ENCODE measurements at regions not wholly inside any gene's neighbourhood (a gene's known extent, or its start where the extent isn't known, plus 50 kb on each side); places are given as distances from the start of the nearest gene placed in this dataset.

DNA sequence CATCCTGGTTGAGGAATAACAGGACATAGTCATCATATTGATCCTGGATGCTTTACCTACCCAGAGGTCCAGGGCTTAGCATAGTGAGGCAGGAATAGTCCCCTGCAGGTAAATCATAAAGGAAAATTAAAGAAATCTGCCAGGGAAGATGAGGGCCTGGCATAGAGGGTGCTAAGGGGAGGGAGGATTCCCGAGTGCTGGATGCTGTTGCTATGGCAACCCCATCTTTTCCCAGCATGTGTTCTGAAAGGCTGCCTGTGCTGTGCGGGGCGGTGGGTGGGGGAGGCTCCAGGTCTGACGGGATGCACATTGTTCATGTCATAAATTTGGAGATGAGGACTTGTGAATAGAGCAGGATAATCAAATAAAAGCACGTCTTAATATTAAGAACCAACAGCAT lies 212.6 kb upstream of the PCSK2 start:
- Mint-ChIP-seq H3K27me3 (ENCODE audit: unreplicated experiment) (peaks cover 8% of the 10 kb centered on the region), H3K4me3 (ENCODE audit: unreplicated experiment) (no peak overlapping the region), H3K36me3 (ENCODE audit: unreplicated experiment) (no peaks in the 10 kb centered on the region), H3K9me3 (ENCODE audit: unreplicated experiment) (no peaks in the 10 kb centered on the region), H3K27ac (ENCODE audit: unreplicated experiment) (no peak overlapping the region), H3K4me1 (ENCODE audit: unreplicated experiment) (no peaks in the 10 kb centered on the region)
- DNase-seq (ENCODE audit: extremely low spot score, unreplicated experiment), result no peak
- TF ChIP-seq, protein P1, sequence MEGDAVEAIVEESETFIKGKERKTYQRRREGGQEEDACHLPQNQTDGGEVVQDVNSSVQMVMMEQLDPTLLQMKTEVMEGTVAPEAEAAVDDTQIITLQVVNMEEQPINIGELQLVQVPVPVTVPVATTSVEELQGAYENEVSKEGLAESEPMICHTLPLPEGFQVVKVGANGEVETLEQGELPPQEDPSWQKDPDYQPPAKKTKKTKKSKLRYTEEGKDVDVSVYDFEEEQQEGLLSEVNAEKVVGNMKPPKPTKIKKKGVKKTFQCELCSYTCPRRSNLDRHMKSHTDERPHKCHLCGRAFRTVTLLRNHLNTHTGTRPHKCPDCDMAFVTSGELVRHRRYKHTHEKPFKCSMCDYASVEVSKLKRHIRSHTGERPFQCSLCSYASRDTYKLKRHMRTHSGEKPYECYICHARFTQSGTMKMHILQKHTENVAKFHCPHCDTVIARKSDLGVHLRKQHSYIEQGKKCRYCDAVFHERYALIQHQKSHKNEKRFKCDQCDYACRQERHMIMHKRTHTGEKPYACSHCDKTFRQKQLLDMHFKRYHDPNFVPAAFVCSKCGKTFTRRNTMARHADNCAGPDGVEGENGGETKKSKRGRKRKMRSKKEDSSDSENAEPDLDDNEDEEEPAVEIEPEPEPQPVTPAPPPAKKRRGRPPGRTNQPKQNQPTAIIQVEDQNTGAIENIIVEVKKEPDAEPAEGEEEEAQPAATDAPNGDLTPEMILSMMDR (IDR thresholded peaks at IDR 0.05), result no peak

- no peak for DNase-seq (ENCODE audit: extremely low spot score, unreplicated experiment)
- Mint-ChIP-seq H3K36me3 (ENCODE audit: unreplicated experiment) (no peaks in the 10 kb centered on the region), H3K4me1 (ENCODE audit: unreplicated experiment) (no peaks in the 10 kb centered on the region), H3K9me3 (ENCODE audit: unreplicated experiment) (no peaks in the 10 kb centered on the region), H3K27me3 (ENCODE audit: unreplicated experiment) (peaks cover 8% of the 10 kb centered on the region), H3K27ac (ENCODE audit: unreplicated experiment) (no peak overlapping the region), H3K4me3 (ENCODE audit: unreplicated experiment) (no peak overlapping the region)
- TF ChIP-seq, protein P1 (IDR thresholded peaks at IDR 0.05), result no peak
Measured at GRCh38 chr20:17014756-17015366, 212.0 kb upstream of the PCSK2 start.

- H3K4me1 Mint-ChIP-seq (ENCODE audit: unreplicated experiment), result no peaks in the 10 kb centered on the region
- no peak overlapping the region for H3K27ac Mint-ChIP-seq (ENCODE audit: unreplicated experiment)
- TF ChIP-seq, protein P1 (IDR thresholded peaks at IDR 0.05), result no peak
- no peak for DNase-seq (ENCODE audit: extremely low spot score, unreplicated experiment)
- no peak overlapping the region for H3K4me3 Mint-ChIP-seq (ENCODE audit: unreplicated experiment)
- H3K9me3 Mint-ChIP-seq (ENCODE audit: unreplicated experiment), result no peaks in the 10 kb centered on the region
- peaks cover 14% of the 10 kb centered on the region for H3K27me3 Mint-ChIP-seq (ENCODE audit: unreplicated experiment)
- no peaks in the 10 kb centered on the region for H3K36me3 Mint-ChIP-seq (ENCODE audit: unreplicated experiment)
Measured at GRCh38 chr20:17017232-17017631, 209.6 kb upstream of the PCSK2 start.

- Mint-ChIP-seq H3K27me3 (ENCODE audit: unreplicated experiment) (peaks cover 13% of the 10 kb centered on the region), H3K4me3 (ENCODE audit: unreplicated experiment) (no peak overlapping the region), H3K27ac (ENCODE audit: unreplicated experiment) (no peak overlapping the region), H3K9me3 (ENCODE audit: unreplicated experiment) (no peaks in the 10 kb centered on the region), H3K4me1 (ENCODE audit: unreplicated experiment) (peaks cover 2% of the 10 kb centered on the region), H3K36me3 (ENCODE audit: unreplicated experiment) (no peaks in the 10 kb centered on the region)
- DNase-seq (ENCODE audit: extremely low spot score, unreplicated experiment), result no peak
- TF ChIP-seq, protein P1 (IDR thresholded peaks at IDR 0.05), result no peak
Measured at GRCh38 chr20:17021481-17021880, 205.4 kb upstream of the PCSK2 start.

- peaks cover 2% of the 10 kb centered on the region for H3K4me1 Mint-ChIP-seq (ENCODE audit: unreplicated experiment)
- H3K27ac Mint-ChIP-seq (ENCODE audit: unreplicated experiment), result no peak overlapping the region
- H3K36me3 Mint-ChIP-seq (ENCODE audit: unreplicated experiment), result no peaks in the 10 kb centered on the region
- TF ChIP-seq, protein P1 (IDR thresholded peaks at IDR 0.05), result no peak
- H3K4me3 Mint-ChIP-seq (ENCODE audit: unreplicated experiment), result no peak overlapping the region
- no peak for DNase-seq (ENCODE audit: extremely low spot score, unreplicated experiment)
- H3K27me3 Mint-ChIP-seq (ENCODE audit: unreplicated experiment), result peaks cover 13% of the 10 kb centered on the region
- H3K9me3 Mint-ChIP-seq (ENCODE audit: unreplicated experiment), result peaks cover 10% of the 10 kb centered on the region
Measured at GRCh38 chr20:17023036-17023435, 203.8 kb upstream of the PCSK2 start.
